T-helper 17 cell (primary cell): ENCODE measurements at regions not wholly inside any gene's neighbourhood (a gene's known extent, or its start where the extent isn't known, plus 50 kb on each side); places are given as distances from the start of the nearest gene placed in this dataset.
"Not testable (repeated sequence)": the region's sequence is repeated elsewhere in the genome, so short reads cannot be mapped to it uniquely, and the experiment has no call there.

Source experiments
- ATAC-seq: fragments of 150-1000 bp; cut with Tn5 transposase; 2 replicates; pipeline ENCODE4 v1.10.0; 2021; ENCODE audit warnings: mild to moderate bottlenecking, moderate library complexity
- DNase-seq, 3 donors: peaks; one replicate each; pipeline versions ENCODE4 v3.0.0 to v3.0.0-alpha.2; 2020 to 2021
- H3K9me3 ChIP-seq: one replicate; pipeline ENCODE4 v1.7.0; 2013; ENCODE audit warnings: low read length, mild to moderate bottlenecking; ENCODE audit not compliant: control insufficient read depth, poor library complexity, severe bottlenecking
- H3K27ac Mint-ChIP-seq: one replicate; pipeline ENCODE4 v1.8.0; 2022; ENCODE audit warnings: mild to moderate bottlenecking, moderate library complexity, mixed read lengths
- H3K27me3 Mint-ChIP-seq: one replicate; pipeline ENCODE4 v1.8.0; 2022; ENCODE audit warnings: mixed read lengths
- H3K36me3 Mint-ChIP-seq: one replicate; pipeline ENCODE4 v1.8.0; 2022; ENCODE audit warnings: low read depth, mixed read lengths
- H3K4me1 Mint-ChIP-seq: one replicate; pipeline ENCODE4 v1.8.0; 2022; ENCODE audit warnings: mild to moderate bottlenecking, mixed read lengths
- H3K4me3 Mint-ChIP-seq: one replicate; pipeline ENCODE4 v1.8.0; 2022; ENCODE audit warnings: mild to moderate bottlenecking, moderate library complexity, mixed read lengths

DNA sequence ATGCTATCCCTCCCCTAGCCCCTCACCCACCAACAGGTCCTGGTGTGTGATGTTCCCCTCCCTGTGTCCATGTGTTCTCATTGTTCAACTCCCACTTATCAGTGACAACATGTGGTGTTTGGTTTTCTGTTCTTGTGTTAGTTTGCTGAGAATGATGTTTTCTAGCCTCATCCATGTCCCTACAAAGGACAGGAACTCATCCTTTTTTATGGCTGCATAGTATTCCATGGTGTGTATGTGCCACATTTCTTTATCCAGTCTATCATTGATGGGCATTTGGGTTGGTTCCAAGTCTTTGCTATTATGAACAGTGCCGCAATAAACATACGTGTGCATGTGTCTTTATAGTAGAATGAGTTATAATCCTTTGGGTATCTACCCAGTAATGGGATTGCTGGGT is 120.4 kb upstream of the PODXL start:
- not testable (repeated sequence) for H3K27ac Mint-ChIP-seq, H3K9me3 ChIP-seq, DNase-seq, H3K4me3 Mint-ChIP-seq, H3K4me1 Mint-ChIP-seq, H3K36me3 Mint-ChIP-seq, ATAC-seq
- H3K27me3 Mint-ChIP-seq: peaks cover 47% of the 10 kb centered on the region

DNA sequence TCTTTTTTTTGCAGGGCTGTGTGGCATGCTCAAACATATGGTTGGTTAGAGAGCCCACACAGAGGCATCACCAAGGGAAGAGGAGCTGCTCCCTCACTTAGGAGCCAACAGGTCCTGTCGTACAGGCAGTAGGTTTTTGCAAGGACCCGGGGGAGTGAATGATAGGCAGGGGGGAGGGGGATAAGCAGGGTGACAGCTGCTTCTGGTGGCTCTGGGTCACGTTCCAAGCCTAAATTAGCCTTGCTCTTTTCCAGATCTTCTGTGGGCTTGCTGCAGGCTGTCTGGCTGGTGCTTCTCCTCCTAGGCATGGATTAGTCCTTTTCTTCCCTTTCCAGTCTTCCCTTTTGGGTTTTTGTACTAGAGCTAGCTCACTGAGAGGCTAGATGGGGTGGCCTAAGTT is 117.7 kb upstream of the PODXL start:
- no peak overlapping the region for H3K4me3 Mint-ChIP-seq
- H3K36me3 Mint-ChIP-seq: no peaks in the 10 kb centered on the region
- DNase-seq (no peak), ATAC-seq (no peak)
- H3K27ac Mint-ChIP-seq: no peak overlapping the region
- no peaks in the 10 kb centered on the region for H3K9me3 ChIP-seq
- H3K27me3 Mint-ChIP-seq: peaks cover 56% of the 10 kb centered on the region
- peaks cover 2% of the 10 kb centered on the region for H3K4me1 Mint-ChIP-seq

- no peak overlapping the region for H3K4me3 Mint-ChIP-seq
- DNase-seq (no peak), ATAC-seq (no peak)
- H3K4me1 Mint-ChIP-seq: peaks cover 2% of the 10 kb centered on the region
- no peak overlapping the region for H3K27ac Mint-ChIP-seq
- H3K36me3 Mint-ChIP-seq: no peaks in the 10 kb centered on the region
- no peaks in the 10 kb centered on the region for H3K9me3 ChIP-seq
- H3K27me3 Mint-ChIP-seq: peaks cover 54% of the 10 kb centered on the region
Observed at GRCh38 chr7:131673576-131673975, 117.1 kb upstream of the PODXL start.

DNA sequence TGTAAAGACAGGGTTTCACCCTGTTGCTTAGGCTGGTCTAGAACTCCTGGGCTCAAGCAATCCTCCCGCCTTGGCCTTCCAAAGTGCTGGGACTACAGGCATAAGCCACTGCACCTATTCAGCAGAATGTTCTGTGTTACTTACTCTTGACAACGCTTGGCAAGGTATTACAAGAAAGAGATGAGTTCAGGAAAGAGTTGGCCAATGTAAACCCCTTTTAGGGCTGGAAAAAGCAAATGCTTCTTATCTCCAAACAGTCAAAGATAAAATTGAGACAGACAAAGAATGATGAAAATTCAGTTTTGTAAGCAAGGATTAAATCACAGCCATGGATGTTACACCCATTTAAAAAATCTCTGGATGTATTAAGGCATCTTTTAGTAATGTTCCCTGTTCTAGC is 114.0 kb upstream of the PODXL start:
- no peak overlapping the region for H3K27ac Mint-ChIP-seq
- no peaks in the 10 kb centered on the region for H3K4me1 Mint-ChIP-seq
- H3K9me3 ChIP-seq: no peaks in the 10 kb centered on the region
- H3K36me3 Mint-ChIP-seq: no peaks in the 10 kb centered on the region
- ATAC-seq: no peak
- H3K4me3 Mint-ChIP-seq: no peak overlapping the region
- peaks cover 60% of the 10 kb centered on the region for H3K27me3 Mint-ChIP-seq
- no peak for DNase-seq

DNA sequence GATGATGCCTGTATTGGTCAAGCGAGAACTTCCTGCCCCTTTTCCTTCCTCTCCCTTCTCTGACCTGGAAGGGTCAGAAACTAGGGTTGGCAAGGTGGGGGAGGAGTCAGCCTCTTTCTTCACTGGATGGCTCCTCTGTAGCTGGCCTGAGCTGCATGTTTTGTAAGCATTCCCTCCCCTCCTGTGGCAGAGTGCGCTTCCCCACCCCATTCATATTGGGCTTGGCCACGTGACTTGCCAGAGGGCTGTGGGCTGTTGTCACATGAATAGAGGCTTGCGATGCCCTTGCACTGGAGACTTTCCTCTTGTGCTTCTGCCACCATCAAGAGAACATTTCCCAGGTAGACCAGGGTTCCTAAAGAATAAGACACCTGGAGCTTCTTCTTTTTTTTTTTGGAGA is 111.3 kb upstream of the PODXL start:
- Mint-ChIP-seq H3K4me3 (no peak overlapping the region), H3K4me1 (no peaks in the 10 kb centered on the region), H3K36me3 (no peaks in the 10 kb centered on the region), H3K27ac (no peak overlapping the region), H3K27me3 (peaks cover 51% of the 10 kb centered on the region)
- DNase-seq (no peak), ATAC-seq (no peak)
- no peaks in the 10 kb centered on the region for H3K9me3 ChIP-seq

GRCh38 chr7:131665021-131665420 is 108.6 kb upstream of the PODXL start:
- no peaks in the 10 kb centered on the region for H3K4me1 Mint-ChIP-seq
- peaks cover 43% of the 10 kb centered on the region for H3K27me3 Mint-ChIP-seq
- H3K27ac Mint-ChIP-seq: no peak overlapping the region
- ATAC-seq: no peak
- no peak for DNase-seq
- no peak overlapping the region for H3K4me3 Mint-ChIP-seq
- no peaks in the 10 kb centered on the region for H3K9me3 ChIP-seq
- H3K36me3 Mint-ChIP-seq: no peaks in the 10 kb centered on the region

DNA sequence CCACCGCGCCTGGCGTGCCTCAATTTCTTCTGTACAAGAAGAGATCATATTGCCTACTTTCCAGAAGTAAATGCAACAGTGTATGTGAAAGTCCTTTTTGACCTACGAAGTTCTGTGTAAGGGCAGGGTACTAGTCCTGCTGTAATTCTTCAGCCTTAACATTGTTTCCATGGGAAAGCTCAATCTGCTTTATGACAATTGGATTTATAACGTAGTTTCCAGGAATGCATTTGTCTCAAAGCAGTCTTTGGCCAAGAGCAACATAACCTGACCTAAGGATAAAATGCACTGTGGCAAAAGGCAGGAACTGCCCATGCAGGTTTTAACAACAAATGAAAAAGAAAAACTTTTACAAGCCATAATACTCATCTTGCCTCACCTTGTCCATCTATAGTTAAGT is 108.1 kb upstream of the PODXL start:
- Mint-ChIP-seq H3K27me3 (peaks cover 39% of the 10 kb centered on the region), H3K36me3 (no peaks in the 10 kb centered on the region), H3K4me3 (no peak overlapping the region), H3K27ac (no peak overlapping the region), H3K4me1 (no peaks in the 10 kb centered on the region)
- ATAC-seq (no peak), DNase-seq (no peak)
- no peaks in the 10 kb centered on the region for H3K9me3 ChIP-seq

DNA sequence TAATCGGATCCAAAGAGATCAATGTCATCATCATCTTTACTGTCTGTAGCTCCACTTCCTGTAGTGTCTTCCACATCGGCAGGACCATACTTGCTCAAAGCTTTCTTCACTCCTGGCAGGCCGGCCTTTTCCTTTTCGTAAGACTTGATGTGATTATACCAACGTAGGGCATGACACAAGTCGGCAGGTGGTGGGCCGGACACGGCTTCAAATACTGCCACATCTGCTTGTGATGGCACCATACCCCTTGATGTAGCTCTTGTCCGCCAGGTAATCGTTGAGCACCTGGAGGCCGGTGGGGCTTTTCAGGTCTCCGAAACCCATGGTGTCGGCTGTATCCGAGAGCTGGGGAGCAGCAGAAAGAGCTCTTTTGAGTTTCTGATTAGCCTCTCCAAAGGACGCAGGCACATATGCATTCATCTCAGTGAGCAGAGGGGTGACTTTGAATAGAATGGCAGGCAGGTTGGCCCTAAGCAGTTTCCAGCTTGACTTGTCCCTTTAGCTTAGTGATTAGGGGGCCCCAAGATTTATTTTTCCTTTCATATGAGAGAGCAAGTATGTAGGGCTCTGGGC is 106.0 kb upstream of the PODXL start:
- ATAC-seq, DNase-seq, H3K27ac Mint-ChIP-seq, H3K4me1 Mint-ChIP-seq, H3K4me3 Mint-ChIP-seq, H3K9me3 ChIP-seq, H3K36me3 Mint-ChIP-seq: not testable (repeated sequence)
- H3K27me3 Mint-ChIP-seq: peaks cover 35% of the 10 kb centered on the region

DNA sequence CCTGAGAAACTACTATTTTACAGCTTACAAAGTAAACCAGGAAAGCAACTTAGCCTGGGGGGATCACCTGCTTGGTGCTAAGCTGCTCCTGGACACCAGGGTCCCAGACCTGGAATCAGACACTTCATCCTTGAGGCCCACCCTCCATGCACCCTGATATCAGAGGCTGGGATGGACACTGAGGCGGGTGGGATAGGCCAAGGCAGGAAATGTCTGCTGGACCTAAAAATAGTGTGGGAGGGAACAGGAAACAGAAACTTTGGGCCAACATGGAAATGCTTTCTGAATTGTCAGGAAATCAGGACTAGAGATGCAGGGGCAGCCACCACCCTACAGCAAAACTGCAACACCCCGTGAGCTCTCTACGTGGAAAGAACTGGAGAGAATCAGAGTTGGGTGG is 101.5 kb upstream of the PODXL start:
- Mint-ChIP-seq H3K27me3 (peaks cover 35% of the 10 kb centered on the region), H3K4me1 (peaks cover 8% of the 10 kb centered on the region), H3K36me3 (peaks cover 3% of the 10 kb centered on the region), H3K27ac (no peak overlapping the region), H3K4me3 (no peak overlapping the region)
- DNase-seq (no peak), ATAC-seq (no peak)
- no peaks in the 10 kb centered on the region for H3K9me3 ChIP-seq

GRCh38 chr7:131656980-131657723 is 100.7 kb upstream of the PODXL start:
- H3K9me3 ChIP-seq: no peaks in the 10 kb centered on the region
- DNase-seq (no peak), ATAC-seq (no peak)
- H3K27ac Mint-ChIP-seq: no peak overlapping the region
- H3K27me3 Mint-ChIP-seq: peaks cover 31% of the 10 kb centered on the region
- H3K4me3 Mint-ChIP-seq: no peak overlapping the region
- peaks cover 8% of the 10 kb centered on the region for H3K4me1 Mint-ChIP-seq
- peaks cover 3% of the 10 kb centered on the region for H3K36me3 Mint-ChIP-seq

DNA sequence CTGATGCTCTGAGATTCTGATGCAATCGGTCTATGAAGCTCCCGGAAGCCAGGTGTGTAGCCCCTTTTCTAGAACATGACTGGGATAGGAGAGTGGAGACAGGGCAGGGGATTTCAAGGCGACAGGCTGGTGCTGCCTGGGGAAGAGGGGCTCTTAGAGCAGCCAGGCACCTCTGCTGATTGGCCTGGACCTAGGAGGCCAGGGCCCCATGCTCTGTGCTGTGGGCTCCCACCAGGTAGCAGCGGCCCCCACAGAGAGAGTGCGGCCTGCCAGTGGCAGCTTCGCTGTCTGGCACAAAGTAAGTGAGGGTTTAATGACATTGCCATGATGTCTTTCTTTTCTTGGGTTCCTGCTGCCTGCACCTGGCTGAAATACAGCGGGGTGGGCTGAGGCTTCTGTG is 99.4 kb upstream of the PODXL start:
- no peak overlapping the region for H3K4me3 Mint-ChIP-seq
- H3K36me3 Mint-ChIP-seq: peaks cover 3% of the 10 kb centered on the region
- H3K4me1 Mint-ChIP-seq: peaks cover 8% of the 10 kb centered on the region
- H3K27me3 Mint-ChIP-seq: peaks cover 30% of the 10 kb centered on the region
- DNase-seq: no peak
- H3K9me3 ChIP-seq: no peaks in the 10 kb centered on the region
- no peak overlapping the region for H3K27ac Mint-ChIP-seq
- ATAC-seq: no peak

DNA sequence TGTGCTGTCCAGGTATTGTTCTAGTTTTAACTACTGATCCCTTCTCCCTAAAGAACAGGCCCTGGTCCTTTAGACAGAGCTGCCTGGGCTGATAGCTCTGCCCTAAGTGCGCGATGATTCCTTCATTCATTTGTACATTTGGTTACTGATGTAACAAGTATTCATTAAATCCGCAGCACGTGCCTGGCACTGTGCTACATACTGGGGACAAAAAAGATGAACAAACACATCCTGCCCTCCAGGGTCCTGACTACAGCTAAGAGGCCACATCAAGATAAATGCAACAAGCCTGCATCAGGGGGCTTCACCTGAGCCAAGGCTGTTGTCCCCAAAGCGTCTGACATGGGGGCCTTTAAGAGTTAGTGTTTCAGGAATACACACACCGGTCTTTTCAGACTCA is 99.0 kb upstream of the PODXL start:
- H3K4me3 Mint-ChIP-seq: no peak overlapping the region
- ATAC-seq: no peak
- peaks cover 3% of the 10 kb centered on the region for H3K36me3 Mint-ChIP-seq
- peaks cover 8% of the 10 kb centered on the region for H3K4me1 Mint-ChIP-seq
- H3K27ac Mint-ChIP-seq: no peak overlapping the region
- peaks cover 30% of the 10 kb centered on the region for H3K27me3 Mint-ChIP-seq
- H3K9me3 ChIP-seq: no peaks in the 10 kb centered on the region
- DNase-seq: no peak

DNA sequence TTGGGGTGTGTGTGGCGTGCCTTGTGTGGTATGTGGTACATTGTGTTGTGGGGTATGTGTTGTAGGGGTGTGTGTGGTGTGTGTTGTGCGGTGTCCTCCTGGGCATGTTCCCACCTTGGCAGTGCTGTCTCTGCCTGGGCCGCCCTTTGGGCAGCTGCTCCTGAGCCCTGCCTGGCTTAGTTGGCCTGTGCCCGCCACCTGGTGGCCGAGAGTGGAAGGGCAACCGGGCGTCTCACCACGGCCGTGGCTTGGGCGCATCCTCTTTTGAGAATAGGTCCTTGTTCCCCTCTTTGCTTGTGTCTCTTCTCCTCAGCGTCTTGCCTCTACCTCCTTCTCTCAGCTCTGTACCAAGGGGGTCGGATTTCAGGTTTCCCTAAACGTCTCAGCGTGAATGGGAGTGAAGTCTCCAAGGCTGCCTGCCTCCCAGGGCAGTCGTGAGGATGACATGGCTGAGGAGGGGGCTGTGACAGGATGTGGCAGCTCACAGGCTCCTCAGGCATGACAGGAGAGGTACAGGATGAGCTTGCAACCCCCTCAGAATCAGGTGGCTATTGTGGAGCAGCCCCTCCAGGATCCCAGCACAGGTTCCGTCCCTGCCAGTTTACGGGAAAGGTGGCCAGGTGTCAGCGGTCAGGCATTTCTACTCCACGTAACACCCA is 98.4 kb upstream of the PODXL start:
- no peaks in the 10 kb centered on the region for H3K9me3 ChIP-seq
- H3K27ac Mint-ChIP-seq: peak overlapping the region; percentile 56
- no peak overlapping the region for H3K4me3 Mint-ChIP-seq
- DNase-seq (peak; percentile 54 to 84 (median 63)), ATAC-seq (peak; percentile 94)
- H3K36me3 Mint-ChIP-seq: peaks cover 3% of the 10 kb centered on the region
- peaks cover 30% of the 10 kb centered on the region for H3K27me3 Mint-ChIP-seq
- H3K4me1 Mint-ChIP-seq: peaks cover 8% of the 10 kb centered on the region

DNA sequence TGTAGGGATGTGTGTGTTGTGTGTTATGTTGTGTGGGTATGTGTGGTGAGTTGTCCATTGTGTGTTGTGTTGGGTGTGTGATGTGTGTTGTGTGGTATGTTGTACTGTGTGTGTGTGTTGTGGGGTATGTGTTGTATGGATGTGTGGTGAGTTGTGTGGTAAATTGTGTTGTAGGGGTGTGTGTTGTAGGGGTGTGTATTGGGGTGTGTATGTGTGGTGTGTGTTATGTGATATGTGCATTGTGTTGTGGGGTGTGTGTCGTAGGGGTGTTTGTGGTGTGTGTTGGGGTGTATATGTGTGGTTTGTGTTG is 97.8 kb upstream of the PODXL start:
- no peak for ATAC-seq
- Mint-ChIP-seq H3K4me1 (peaks cover 8% of the 10 kb centered on the region), H3K36me3 (peaks cover 3% of the 10 kb centered on the region), H3K27me3 (peaks cover 35% of the 10 kb centered on the region), H3K4me3 (no peak overlapping the region), H3K27ac (peak overlapping the region; percentile 56)
- no peaks in the 10 kb centered on the region for H3K9me3 ChIP-seq
- no peak for DNase-seq
